GM12892 (cell line): ENCODE measurements at regions not wholly inside any gene's neighbourhood (a gene's known extent, or its start where the extent isn't known, plus 50 kb on each side); places are given as distances from the start of the nearest gene placed in this dataset.

Experiments
- POLR2A ChIP-seq: IDR thresholded peaks from 2 replicates; pipeline ENCODE4 v1.6.1; 2011; ENCODE audit warnings: low read depth, low read length, control low read depth
- POLR2AphosphoS5 ChIP-seq: IDR thresholded peaks from 2 replicates; pipeline ENCODE4 v1.6.1; 2011; ENCODE audit warnings: low read depth, low read length, control low read depth

DNA sequence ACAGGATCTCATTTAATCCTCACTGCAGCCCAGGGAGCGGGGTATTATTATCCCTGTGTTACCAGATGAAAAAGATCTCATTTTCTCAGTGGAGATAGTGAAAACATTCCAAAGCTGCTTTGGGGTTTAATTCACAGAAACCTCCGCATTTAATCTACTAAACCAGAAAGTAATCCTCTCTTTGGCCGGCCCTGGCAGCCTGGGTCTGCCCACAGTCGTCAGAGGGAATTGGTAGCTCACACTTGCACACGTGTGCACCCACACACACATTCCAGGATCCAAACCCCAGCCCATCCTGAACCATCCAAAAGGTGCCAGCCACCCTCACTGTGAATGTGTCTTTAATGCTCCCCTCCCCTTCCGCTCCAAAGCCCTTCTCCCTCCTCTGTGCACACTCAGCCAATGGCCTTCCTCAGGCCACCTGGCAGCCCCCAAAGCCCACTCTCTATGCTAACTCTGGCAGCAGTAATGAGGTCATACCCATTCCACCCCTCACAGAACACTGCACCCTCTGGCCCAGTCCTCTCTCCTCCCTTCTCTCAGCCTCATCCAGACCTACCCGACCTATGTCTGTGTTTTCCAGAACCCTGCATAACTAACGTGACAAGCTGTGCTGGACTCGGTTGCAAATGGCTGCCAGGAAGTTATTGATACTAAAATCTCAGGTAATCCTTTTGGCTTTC lies 466.2 kb downstream of the SOX6 start:
- no peak for TF ChIP-seq POLR2A
- TF ChIP-seq POLR2AphosphoS5: no peak
